Femur (tissue), 1 donor: ENCODE measurements at regions not wholly inside any gene's neighbourhood (a gene's known extent, or its start where the extent isn't known, plus 50 kb on each side); places are given as distances from the start of the nearest gene placed in this dataset.
"Not testable (repeated sequence)": the region's sequence is repeated elsewhere in the genome, so short reads cannot be mapped to it uniquely, and the experiment has no call there.

ENCODE experiments used
- DNase-seq: peaks from one replicate; pipeline ENCODE4 v3.0.0-alpha.2; 2017

DNA sequence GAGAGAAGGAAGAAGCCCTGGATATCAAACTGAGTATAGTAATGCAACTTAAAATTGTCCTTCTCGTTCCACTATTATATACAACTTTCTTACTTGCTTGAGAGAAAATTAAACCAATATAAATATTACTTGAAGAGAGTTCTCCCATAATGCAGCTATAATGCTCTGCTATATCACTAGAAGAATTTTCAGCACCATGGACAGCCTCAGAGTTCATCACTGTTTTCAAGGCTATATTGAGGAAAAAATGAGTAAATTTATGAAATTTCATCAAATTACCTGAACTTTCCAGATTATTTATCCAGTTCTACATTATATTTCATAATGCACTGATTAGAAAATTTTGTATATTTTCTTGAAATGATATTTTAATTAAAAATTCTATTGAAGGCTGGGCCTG lies 1053.5 kb upstream of the FAM98A start:
- DNase-seq, result no peak

DNA sequence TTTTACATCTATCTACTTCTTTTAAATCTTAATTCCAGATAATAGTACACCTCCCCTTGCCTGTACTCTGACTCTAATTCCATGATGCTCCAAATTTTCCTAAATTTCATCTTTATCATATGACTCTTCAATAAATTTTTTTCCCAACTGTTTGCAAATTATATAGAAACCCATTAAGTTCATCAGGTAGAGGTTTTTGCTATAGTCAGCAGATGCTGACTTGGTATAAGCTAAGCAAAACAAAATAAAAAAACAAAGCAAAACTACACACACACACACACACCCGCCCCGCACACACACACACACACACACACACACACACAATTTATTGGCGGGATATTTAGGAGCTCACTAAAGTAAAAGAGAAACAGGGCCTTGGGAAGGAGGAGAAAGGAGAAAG lies 1047.8 kb upstream of the FAM98A start:
- no peak for DNase-seq

DNA sequence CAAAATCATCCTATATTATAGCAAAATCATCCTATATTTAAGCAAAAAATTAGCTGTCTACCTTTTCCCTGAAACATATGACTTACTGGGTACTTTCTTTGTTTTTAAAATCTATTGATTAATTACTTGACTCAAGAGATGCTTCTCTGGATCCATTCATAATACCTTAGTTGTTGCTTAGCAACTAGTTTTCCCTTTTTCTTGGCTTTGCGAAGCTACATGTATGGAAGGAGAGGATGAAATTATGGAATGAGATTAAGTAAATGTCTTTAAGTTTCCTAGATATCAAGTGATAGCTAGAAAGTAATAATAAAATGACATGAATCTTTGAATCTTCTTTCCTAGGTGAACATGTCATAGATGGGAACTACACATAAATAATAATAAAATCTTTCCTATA lies 1033.2 kb upstream of the FAM98A start:
- no peak for DNase-seq

DNA sequence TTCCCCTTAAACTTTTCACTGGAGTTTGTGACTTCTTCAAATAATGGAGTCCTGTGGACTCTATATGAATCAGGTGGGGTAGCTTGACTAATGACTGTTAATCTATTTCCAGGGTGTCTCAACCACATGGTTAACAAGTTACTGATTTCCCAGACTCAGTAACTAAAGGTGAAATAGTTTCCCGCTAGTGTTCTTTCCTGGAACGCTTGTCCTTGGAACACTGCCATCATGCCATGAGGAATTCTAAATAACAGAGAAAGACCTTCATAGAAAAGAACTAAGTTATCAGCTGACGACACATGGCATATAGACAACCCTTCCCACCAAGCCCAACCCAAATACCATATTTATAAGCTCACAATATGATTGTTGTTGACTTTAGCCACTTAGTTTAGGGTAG lies 1027.9 kb upstream of the FAM98A start:
- no peak for DNase-seq

- no peak for DNase-seq
These were observed 1005.1 kb upstream of the FAM98A start for GRCh38 chr2:34604164-34604563.

DNA sequence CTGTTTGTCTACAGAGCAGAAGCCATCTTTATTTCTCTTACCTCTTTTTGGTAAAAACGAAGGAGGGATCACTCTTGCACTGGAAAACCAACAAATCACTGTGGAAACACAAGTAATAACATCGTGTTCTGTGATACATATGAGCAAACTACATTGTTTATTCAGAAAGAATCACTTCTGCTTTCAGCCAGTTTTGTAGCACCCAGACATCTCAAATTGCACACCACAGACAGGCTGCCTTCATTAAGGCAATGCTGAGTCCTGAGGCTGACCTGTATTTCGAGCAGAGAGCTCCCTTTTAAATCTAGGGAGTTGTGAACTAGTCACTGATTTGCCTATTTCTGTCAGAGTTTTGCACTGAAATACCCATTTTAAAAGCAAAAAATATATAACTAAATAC lies 1003.2 kb upstream of the FAM98A start:
- no peak for DNase-seq

- no peak for DNase-seq
These were observed 1002.5 kb upstream of the FAM98A start for GRCh38 chr2:34601561-34601960.

- no peak for DNase-seq
These were observed 979.5 kb upstream of the FAM98A start for GRCh38 chr2:34578641-34579040.

GRCh38 chr2:34570266-34570872 lies 971.3 kb upstream of the FAM98A start:
- no peak for DNase-seq

- no peak for DNase-seq
These were observed 968.0 kb upstream of the FAM98A start for GRCh38 chr2:34567128-34567527.

DNA sequence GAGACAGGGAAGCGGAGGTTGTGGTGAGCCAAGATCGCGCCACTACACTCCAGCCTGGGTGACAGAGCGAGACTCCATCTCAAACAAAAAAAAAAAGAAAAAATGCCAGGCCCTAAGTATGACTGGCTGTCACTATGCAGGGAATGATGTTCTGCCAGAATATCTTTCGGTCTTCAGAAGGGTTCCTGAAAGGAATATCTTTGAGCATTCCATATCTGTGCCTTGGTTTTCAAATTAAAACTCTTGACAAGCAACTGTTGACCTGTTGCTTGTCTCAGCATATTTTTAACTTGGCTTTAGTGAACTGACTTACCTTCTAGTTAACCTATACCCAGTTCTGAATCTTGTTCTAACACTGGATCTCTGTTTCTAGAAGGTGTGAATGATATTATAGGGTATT lies 953.2 kb upstream of the FAM98A start:
- no peak for DNase-seq

DNA sequence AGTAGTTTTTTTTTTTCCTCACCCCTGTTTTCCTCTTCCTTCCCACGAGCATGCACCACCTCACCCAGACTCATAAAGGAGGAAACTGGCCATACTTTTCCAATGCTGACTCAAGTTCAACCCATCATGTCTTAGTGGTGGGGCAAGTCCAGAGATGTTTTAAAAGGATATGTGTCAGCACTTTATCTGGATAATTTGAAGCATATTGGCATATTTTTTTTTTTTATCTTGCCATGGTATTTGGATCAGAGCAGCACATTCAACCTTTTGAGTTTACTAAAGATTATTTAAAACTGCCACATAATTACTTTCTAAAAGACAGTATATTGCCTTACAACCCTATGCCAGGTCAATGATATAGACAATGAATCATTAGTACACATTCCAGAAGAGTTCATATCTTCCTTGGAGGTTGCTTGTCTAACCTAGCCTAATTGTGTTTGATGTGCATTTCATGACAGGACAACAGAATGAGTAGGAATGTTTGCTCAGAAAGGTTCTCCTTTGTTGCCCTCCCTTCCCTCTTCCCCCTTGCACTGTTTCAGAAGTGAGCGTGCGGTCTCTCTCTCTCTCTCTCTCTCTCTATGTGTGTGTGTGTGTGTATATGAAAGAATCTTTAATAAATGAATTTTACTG lies 950.7 kb upstream of the FAM98A start:
- no peak for DNase-seq

- DNase-seq, result no peak
These were observed 948.8 kb upstream of the FAM98A start for GRCh38 chr2:34547900-34548299.

GRCh38 chr2:34547340-34547739 lies 948.2 kb upstream of the FAM98A start:
- DNase-seq, result no peak

DNA sequence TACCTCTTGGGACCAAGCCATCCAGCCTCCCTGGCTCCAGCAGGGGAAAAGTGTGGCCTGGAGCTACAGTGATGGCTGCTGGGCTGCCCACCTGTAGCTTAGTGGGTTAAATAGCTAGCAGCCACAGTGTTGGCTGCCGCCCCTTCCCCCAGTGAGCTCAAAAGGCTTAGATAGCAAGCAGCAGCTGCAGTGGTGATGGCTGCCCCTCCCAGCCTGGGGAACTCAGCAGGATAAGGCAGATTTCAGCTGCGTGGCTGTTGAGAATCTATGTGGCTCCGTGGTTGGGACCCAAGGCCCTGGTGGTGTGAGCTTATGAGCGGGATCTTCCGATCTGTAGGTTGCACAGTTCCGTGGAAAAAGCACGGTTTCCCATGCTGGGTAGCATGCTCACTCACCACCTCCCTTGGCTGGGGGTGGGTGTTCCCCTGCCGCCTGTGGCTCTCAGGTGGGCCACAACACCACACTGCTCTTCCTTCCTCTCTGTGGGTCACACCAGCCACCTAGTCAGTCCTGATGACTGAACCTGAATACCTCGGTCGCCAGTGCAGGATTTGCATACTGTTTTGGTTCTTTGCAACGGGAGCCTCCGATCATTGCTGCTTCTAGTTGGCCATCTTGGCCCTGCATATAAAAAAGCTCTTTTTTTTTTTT lies 946.5 kb upstream of the FAM98A start:
- DNase-seq, result no peak

GRCh38 chr2:34534761-34535160 lies 935.7 kb upstream of the FAM98A start:
- DNase-seq, result no peak

DNA sequence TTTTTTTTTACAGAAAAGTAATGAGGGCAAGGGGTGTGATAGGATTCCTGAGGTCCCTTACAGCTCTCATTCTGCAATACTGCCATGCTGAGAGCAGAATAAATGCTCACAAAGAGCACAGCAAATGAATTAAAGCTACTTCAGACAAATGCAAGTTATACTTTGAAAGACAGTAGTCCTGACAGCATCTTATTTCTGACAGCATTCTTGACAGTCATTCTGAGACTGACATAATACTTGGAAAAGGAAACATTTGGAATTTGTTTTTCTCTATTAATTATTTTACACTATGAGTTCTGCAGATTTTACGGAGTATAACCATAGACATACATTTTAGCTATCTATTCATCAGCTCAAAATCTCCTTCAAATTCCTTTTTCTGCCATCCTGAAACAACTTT lies 935.2 kb upstream of the FAM98A start:
- no peak for DNase-seq

GRCh38 chr2:34533585-34534183 lies 934.6 kb upstream of the FAM98A start:
- DNase-seq, result no peak

GRCh38 chr2:34529965-34530364 lies 930.9 kb upstream of the FAM98A start:
- DNase-seq, result no peak

- no peak for DNase-seq
These were observed 924.9 kb upstream of the FAM98A start for GRCh38 chr2:34523958-34524514.

- no peak for DNase-seq
These were observed 920.6 kb upstream of the FAM98A start for GRCh38 chr2:34519659-34520058.

GRCh38 chr2:34498561-34498960 lies 899.5 kb upstream of the FAM98A start:
- no peak for DNase-seq

- DNase-seq, result not testable (repeated sequence)
These were observed 895.1 kb upstream of the FAM98A start for GRCh38 chr2:34494192-34494591.
